MCF 10A (cell line): ENCODE measurements at regions not wholly inside any gene's neighbourhood (a gene's known extent, or its start where the extent isn't known, plus 50 kb on each side); places are given as distances from the start of the nearest gene placed in this dataset.

Source experiments
- BruUV-seq: library from RNA; stranded (reverse); fragments of 400-500 nt; replicated peaks from 2 replicates; lab custom pipeline; 2021; lab: Mats Ljungman, UMichigan
- CTCF ChIA-PET: fragments of 300-600 bp; sonication (Branson Sonifier 250); formaldehyde crosslinking; extraction: SDS; loops from one replicate; lab custom pipeline; 2021; ENCODE audit warnings: antibody characterized with exemption, inconsistent platforms; lab: Yijun Ruan, JAX
- POLR2A ChIA-PET: fragments of 300-600, 350-650 bp; sonication (Branson Sonifier 250); formaldehyde crosslinking; extraction: SDS; loops from one replicate; lab custom pipeline; 2020; ENCODE audit warnings: antibody characterized with exemption, inconsistent platforms; lab: Yijun Ruan, JAX
- DNase-seq: peaks from one replicate; pipeline ENCODE4 v3.0.0-alpha.2; 2018; ENCODE audit not compliant: unreplicated experiment
- H3K27ac Mint-ChIP-seq: one replicate; pipeline ENCODE4 v1.8.0; 2022; ENCODE audit warnings: mild to moderate bottlenecking, low read depth, mixed read lengths; ENCODE audit not compliant: unreplicated experiment
- H3K27me3 Mint-ChIP-seq: one replicate; pipeline ENCODE4 v1.8.0; 2022; ENCODE audit warnings: mixed read lengths; ENCODE audit not compliant: insufficient read depth, unreplicated experiment
- H3K36me3 Mint-ChIP-seq: one replicate; pipeline ENCODE4 v1.8.0; 2022; ENCODE audit warnings: mild to moderate bottlenecking, moderate library complexity, mixed read lengths; ENCODE audit not compliant: insufficient read depth, unreplicated experiment
- H3K4me1 Mint-ChIP-seq: one replicate; pipeline ENCODE4 v1.8.0; 2022; ENCODE audit warnings: mixed read lengths; ENCODE audit not compliant: insufficient read depth, unreplicated experiment
- H3K4me3 Mint-ChIP-seq: one replicate; pipeline ENCODE4 v1.8.0; 2022; ENCODE audit warnings: mild to moderate bottlenecking, moderate library complexity, mixed read lengths; ENCODE audit not compliant: unreplicated experiment
- H3K9me3 Mint-ChIP-seq: one replicate; pipeline ENCODE4 v1.8.0; 2022; ENCODE audit warnings: mixed read lengths; ENCODE audit not compliant: unreplicated experiment
- CTCF ChIP-seq: fragments of 200-600 bp; IDR thresholded peaks from one replicate; pipeline ENCODE4 v1.8.0; 2022; ENCODE audit warnings: antibody characterized with exemption, mild to moderate bottlenecking; ENCODE audit not compliant: unreplicated experiment
- intact Hi-C: fragments of 100-400 bp; cut with micrococcal nuclease; formaldehyde crosslinking; loops from 2 replicates; pipeline ENCODE4 v1.14.1; 2022

GRCh38 chr7:145263886-145264285, 428.0 kb upstream of the TPK1 start:
- POLR2A ChIA-PET = interaction anchor here (0.6 kb wide), 1 partner anchor 46 kb away, joined by 3 read pairs; no protein-coding TSS in a partner anchor
- Mint-ChIP-seq H3K27me3 (no peaks in the 10 kb centered on the region), H3K27ac (no peak overlapping the region), H3K9me3 (peaks cover 5% of the 10 kb centered on the region), H3K4me1 (no peaks in the 10 kb centered on the region), H3K36me3 (no peaks in the 10 kb centered on the region), H3K4me3 (no peak overlapping the region)
- TF ChIP-seq CTCF = no peak
- CTCF ChIA-PET = interaction anchor here (0.6 to 1.0 kb wide), 2 partner anchors 10 to 158 kb away, joined by 3 to 4 read pairs; no protein-coding TSS in a partner anchor
- no peak for DNase-seq
- no TSS peak for BruUV-seq
- intact Hi-C loops = no loop called here

GRCh38 chr7:145252031-145252430, 416.2 kb upstream of the TPK1 start:
- POLR2A ChIA-PET = interaction anchor here (0.6 kb wide), 1 partner anchor 31 kb away, joined by 3 read pairs; no protein-coding TSS in a partner anchor
- no peak for DNase-seq
- peaks cover 8% of the 10 kb centered on the region for H3K9me3 Mint-ChIP-seq
- no peak overlapping the region for H3K4me3 Mint-ChIP-seq
- no peak overlapping the region for H3K27ac Mint-ChIP-seq
- CTCF ChIA-PET = interaction anchor here (0.7 to 1.0 kb wide), 2 partner anchors 689 to 838 kb away, joined by 3 read pairs; no protein-coding TSS in a partner anchor
- H3K27me3 Mint-ChIP-seq = no peaks in the 10 kb centered on the region
- intact Hi-C loops = no loop called here
- BruUV-seq = no TSS peak
- TF ChIP-seq CTCF = no peak
- peaks cover 11% of the 10 kb centered on the region for H3K4me1 Mint-ChIP-seq
- H3K36me3 Mint-ChIP-seq = no peaks in the 10 kb centered on the region

GRCh38 chr7:145224775-145225174, 388.9 kb upstream of the TPK1 start:
- no peak for TF ChIP-seq CTCF
- no peak overlapping the region for H3K27ac Mint-ChIP-seq
- intact Hi-C loops = no loop called here
- H3K4me1 Mint-ChIP-seq = peaks cover 7% of the 10 kb centered on the region
- H3K27me3 Mint-ChIP-seq = no peaks in the 10 kb centered on the region
- POLR2A ChIA-PET = no interaction called here
- H3K36me3 Mint-ChIP-seq = no peaks in the 10 kb centered on the region
- H3K4me3 Mint-ChIP-seq = no peak overlapping the region
- no TSS peak for BruUV-seq
- H3K9me3 Mint-ChIP-seq = no peaks in the 10 kb centered on the region
- DNase-seq = no peak
- CTCF ChIA-PET = interaction anchor here (0.7 kb wide), 1 partner anchor 216 kb away, joined by 3 read pairs; no protein-coding TSS in a partner anchor

GRCh38 chr7:145219461-145219860, 383.6 kb upstream of the TPK1 start:
- intact Hi-C loops = no loop called here
- no TSS peak for BruUV-seq
- no peaks in the 10 kb centered on the region for H3K36me3 Mint-ChIP-seq
- peaks cover 7% of the 10 kb centered on the region for H3K9me3 Mint-ChIP-seq
- peak; percentile 84 for DNase-seq
- H3K27me3 Mint-ChIP-seq = no peaks in the 10 kb centered on the region
- peaks cover 22% of the 10 kb centered on the region for H3K4me1 Mint-ChIP-seq
- no peak for TF ChIP-seq CTCF
- POLR2A ChIA-PET = interaction anchor here (1.4 to 1.5 kb wide), 2 partner anchors 9 to 15 kb away, joined by 4 read pairs; no protein-coding TSS in a partner anchor
- peak overlapping the region; percentile 52 for H3K4me3 Mint-ChIP-seq
- peak overlapping the region; percentile 47 for H3K27ac Mint-ChIP-seq
- CTCF ChIA-PET = interaction anchor here (1.1 kb wide), 1 partner anchor 482 kb away, joined by 4 read pairs; no protein-coding TSS in a partner anchor
